ENCODE measurements at regions not wholly inside any gene's neighbourhood (a gene's known extent, or its start where the extent isn't known, plus 50 kb on each side); places are given as distances from the start of the nearest gene placed in this dataset.

GRCh38 chr6:43912116-43912577, 142.1 kb downstream of the VEGFA start:
- no peak for TF ChIP-seq CTCF (IDR thresholded peaks at IDR 0.05; ENCODE audit: extremely low read depth, insufficient read depth, missing control alignments)
- in situ Hi-C loops (cut with MboI; ENCODE audit: low pct_unique_long_range_greater_than_20kb, low sequenced_read_pairs, unreplicated experiment): no loop called here
- no peak for DNase-seq (ENCODE audit: low spot score)

- in situ Hi-C loops (cut with MboI; ENCODE audit: low pct_unique_long_range_greater_than_20kb, low sequenced_read_pairs, unreplicated experiment): no loop called here
- no peak for TF ChIP-seq CTCF (IDR thresholded peaks at IDR 0.05; ENCODE audit: extremely low read depth, insufficient read depth, missing control alignments)
- DNase-seq (ENCODE audit: low spot score): no peak
Observed at GRCh38 chr6:43911354-43912115, 141.5 kb downstream of the VEGFA start.

GRCh38 chr6:43910638-43911353, 140.8 kb downstream of the VEGFA start:
- no peak for DNase-seq (ENCODE audit: low spot score)
- no peak for TF ChIP-seq CTCF (IDR thresholded peaks at IDR 0.05; ENCODE audit: extremely low read depth, insufficient read depth, missing control alignments)
- in situ Hi-C loops (cut with MboI; ENCODE audit: low pct_unique_long_range_greater_than_20kb, low sequenced_read_pairs, unreplicated experiment): no loop called here

GRCh38 chr6:43910149-43910637, 140.2 kb downstream of the VEGFA start:
- TF ChIP-seq CTCF (IDR thresholded peaks at IDR 0.05; ENCODE audit: extremely low read depth, insufficient read depth, missing control alignments): no peak
- in situ Hi-C loops (cut with MboI; ENCODE audit: low pct_unique_long_range_greater_than_20kb, low sequenced_read_pairs, unreplicated experiment): no loop called here
- DNase-seq (ENCODE audit: low spot score): no peak

GRCh38 chr6:43909474-43910148, 139.6 kb downstream of the VEGFA start:
- TF ChIP-seq CTCF (IDR thresholded peaks at IDR 0.05; ENCODE audit: extremely low read depth, insufficient read depth, missing control alignments): no peak
- DNase-seq (ENCODE audit: low spot score): no peak
- in situ Hi-C loops (cut with MboI; ENCODE audit: low pct_unique_long_range_greater_than_20kb, low sequenced_read_pairs, unreplicated experiment): no loop called here

- DNase-seq (ENCODE audit: low spot score): no peak
- TF ChIP-seq CTCF (IDR thresholded peaks at IDR 0.05; ENCODE audit: extremely low read depth, insufficient read depth, missing control alignments): no peak
- in situ Hi-C loops (cut with MboI; ENCODE audit: low pct_unique_long_range_greater_than_20kb, low sequenced_read_pairs, unreplicated experiment): no loop called here
Observed at GRCh38 chr6:43907789-43908472, 137.9 kb downstream of the VEGFA start.

All from GM13977 (cell line).